A673 (cell line): ENCODE measurements at regions not wholly inside any gene's neighbourhood (a gene's known extent, or its start where the extent isn't known, plus 50 kb on each side); places are given as distances from the start of the nearest gene placed in this dataset.

Experiments used
- BruUV-seq: library from RNA; stranded (reverse); fragments of 400-500 nt; replicated peaks from 2 replicates; lab custom pipeline; 2021; lab: Mats Ljungman, UMichigan
- CTCF ChIA-PET: fragments of 300-600 bp; sonication (Branson Sonifier 250); formaldehyde crosslinking; loops from one replicate; lab custom pipeline; 2022; ENCODE audit warnings: antibody characterized with exemption; lab: Charles Lee
- POLR2A ChIA-PET: fragments of 300-600 bp; sonication (Branson Sonifier 250); formaldehyde crosslinking; loops from one replicate; lab custom pipeline; 2022; ENCODE audit warnings: antibody characterized with exemption; ENCODE audit not compliant: low non-redundant PET; lab: Charles Lee
- DNase-seq: peaks from one replicate; pipeline ENCODE4 v3.0.0-alpha.2; 2015; ENCODE audit warnings: low spot score
- H3K27ac ChIP-seq: fragments of 200-600 bp; sonication (generic); 2 replicates; pipeline ENCODE4 v1.5.1; 2016; ENCODE audit warnings: mixed run types, low read depth, mild to moderate bottlenecking, mixed read lengths, antibody characterized with exemption, low read length; ENCODE audit not compliant: poor library complexity, severe bottlenecking
- H3K27me3 ChIP-seq: fragments of 200-600 bp; sonication (generic); replicated peaks from 2 replicates; pipeline ENCODE4 v1.6.1; 2017; ENCODE audit warnings: mixed run types, low read depth, mild to moderate bottlenecking, mixed read lengths, antibody characterized with exemption, low read length; ENCODE audit not compliant: insufficient read depth, poor library complexity
- H3K36me3 ChIP-seq: fragments of 200-600 bp; sonication (generic); 2 replicates; pipeline ENCODE4 v1.6.1; 2016; ENCODE audit warnings: mixed run types, mild to moderate bottlenecking, mixed read lengths, antibody characterized with exemption, low read length; ENCODE audit not compliant: insufficient read depth, poor library complexity, severe bottlenecking
- H3K4me1 ChIP-seq: fragments of 200-600 bp; sonication (generic); 2 replicates; pipeline ENCODE4 v1.6.1; 2017; ENCODE audit warnings: mixed run types, mild to moderate bottlenecking, mixed read lengths, antibody characterized with exemption, low read length; ENCODE audit not compliant: insufficient read depth, poor library complexity, severe bottlenecking
- H3K4me3 ChIP-seq: fragments of 200-600 bp; sonication (generic); 2 replicates; pipeline ENCODE4 v1.5.1; 2016; ENCODE audit warnings: low read depth, mixed run types, mild to moderate bottlenecking, mixed read lengths, low read length; ENCODE audit not compliant: poor library complexity, severe bottlenecking
- H3K9me3 ChIP-seq: fragments of 200-600 bp; sonication (generic); 2 replicates; pipeline ENCODE4 v1.6.1; 2016; ENCODE audit warnings: mixed run types, low read depth, mild to moderate bottlenecking, mixed read lengths, antibody characterized with exemption, low read length; ENCODE audit not compliant: poor library complexity, severe bottlenecking
- EZH2 ChIP-seq: fragments of 200-600 bp; sonication (generic); IDR thresholded peaks from 2 replicates; pipeline ENCODE4 v1.6.1; 2017; ENCODE audit warnings: borderline replicate concordance, low read depth, mild to moderate bottlenecking, mixed read lengths, antibody characterized with exemption, low read length; ENCODE audit not compliant: poor library complexity, severe bottlenecking
- intact Hi-C: fragments of 100-400 bp; cut with micrococcal nuclease; formaldehyde crosslinking; loops from one replicate; pipeline ENCODE4 v1.10.0; 2022; ENCODE audit not compliant: unreplicated experiment
- TF ChIP-seq, protein P1 (sequence below): fragments of 300-800, 200-600 bp; sonication (generic); conservative IDR thresholded peaks from 2 replicates; pipeline ENCODE4 v1.5.1; 2017; ENCODE audit warnings: low read depth, mild to moderate bottlenecking, antibody characterized with exemption, low read length, moderate library complexity, mixed read lengths

DNA sequence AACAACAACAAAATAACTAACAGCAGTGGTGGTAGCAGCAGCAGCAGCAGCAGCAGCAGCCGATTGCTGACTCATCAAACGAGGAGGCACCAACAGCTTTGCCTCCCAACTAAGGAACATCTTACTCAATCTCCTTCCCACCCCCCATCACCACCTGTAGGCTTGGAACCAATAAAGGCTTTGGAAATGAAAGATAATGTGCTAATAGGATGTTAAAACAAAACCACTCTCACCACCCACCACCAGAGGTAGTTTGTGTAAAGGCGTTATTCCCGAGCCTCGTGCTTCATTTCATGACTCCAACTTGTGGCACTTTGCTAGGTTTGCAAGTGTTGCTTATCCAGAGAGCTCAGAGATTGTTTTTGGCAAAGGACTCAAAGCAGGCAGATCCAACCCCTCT lies 346.5 kb downstream of the CD83 start:
- POLR2A ChIA-PET, result no interaction called here
- H3K27me3 ChIP-seq, result no peaks in the 10 kb centered on the region
- no TSS peak for BruUV-seq

DNA sequence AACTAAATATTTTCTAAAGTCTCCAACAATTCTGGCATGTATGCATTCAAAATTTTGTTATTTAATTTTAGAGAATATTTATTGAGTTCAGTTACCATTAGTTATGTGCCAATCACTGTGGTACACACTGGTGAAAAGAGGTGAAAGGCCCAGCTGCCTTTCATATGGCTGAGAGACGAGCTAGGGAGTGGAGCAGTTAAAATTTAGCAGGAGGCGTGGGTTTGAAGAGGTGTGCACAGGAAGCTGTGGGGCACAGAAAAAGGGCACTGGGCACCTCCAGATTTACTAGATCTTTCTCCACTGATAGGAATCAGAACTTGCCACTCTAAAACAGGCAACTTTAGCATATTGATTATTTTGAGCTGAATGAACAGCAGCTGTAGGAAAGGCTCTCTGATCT lies 347.1 kb downstream of the CD83 start:
- ChIA-PET CTCF (no interaction called here), POLR2A (no interaction called here)
- Histone ChIP-seq H3K4me3 (no peak overlapping the region), H3K27me3 (no peaks in the 10 kb centered on the region), H3K27ac (no peak overlapping the region), H3K4me1 (no peaks in the 10 kb centered on the region), H3K9me3 (peaks cover 9% of the 10 kb centered on the region), H3K36me3 (no peaks in the 10 kb centered on the region)
- BruUV-seq, result no TSS peak
- intact Hi-C loops, result no loop called here
- DNase-seq, result no peak
- TF ChIP-seq, protein P1, sequence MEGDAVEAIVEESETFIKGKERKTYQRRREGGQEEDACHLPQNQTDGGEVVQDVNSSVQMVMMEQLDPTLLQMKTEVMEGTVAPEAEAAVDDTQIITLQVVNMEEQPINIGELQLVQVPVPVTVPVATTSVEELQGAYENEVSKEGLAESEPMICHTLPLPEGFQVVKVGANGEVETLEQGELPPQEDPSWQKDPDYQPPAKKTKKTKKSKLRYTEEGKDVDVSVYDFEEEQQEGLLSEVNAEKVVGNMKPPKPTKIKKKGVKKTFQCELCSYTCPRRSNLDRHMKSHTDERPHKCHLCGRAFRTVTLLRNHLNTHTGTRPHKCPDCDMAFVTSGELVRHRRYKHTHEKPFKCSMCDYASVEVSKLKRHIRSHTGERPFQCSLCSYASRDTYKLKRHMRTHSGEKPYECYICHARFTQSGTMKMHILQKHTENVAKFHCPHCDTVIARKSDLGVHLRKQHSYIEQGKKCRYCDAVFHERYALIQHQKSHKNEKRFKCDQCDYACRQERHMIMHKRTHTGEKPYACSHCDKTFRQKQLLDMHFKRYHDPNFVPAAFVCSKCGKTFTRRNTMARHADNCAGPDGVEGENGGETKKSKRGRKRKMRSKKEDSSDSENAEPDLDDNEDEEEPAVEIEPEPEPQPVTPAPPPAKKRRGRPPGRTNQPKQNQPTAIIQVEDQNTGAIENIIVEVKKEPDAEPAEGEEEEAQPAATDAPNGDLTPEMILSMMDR, result no peak
- TF ChIP-seq EZH2, result no peak

More for the DNA sequence above, 346.5 kb downstream of the CD83 start:
- Histone ChIP-seq H3K4me3 (no peak overlapping the region), H3K36me3 (no peaks in the 10 kb centered on the region), H3K9me3 (peaks cover 4% of the 10 kb centered on the region), H3K27ac (no peak overlapping the region), H3K4me1 (no peaks in the 10 kb centered on the region)
- no peak for TF ChIP-seq EZH2
- TF ChIP-seq, protein P1, result no peak
- intact Hi-C loops, result no loop called here
- CTCF ChIA-PET, result no interaction called here
- DNase-seq, result peak; percentile 34

DNA sequence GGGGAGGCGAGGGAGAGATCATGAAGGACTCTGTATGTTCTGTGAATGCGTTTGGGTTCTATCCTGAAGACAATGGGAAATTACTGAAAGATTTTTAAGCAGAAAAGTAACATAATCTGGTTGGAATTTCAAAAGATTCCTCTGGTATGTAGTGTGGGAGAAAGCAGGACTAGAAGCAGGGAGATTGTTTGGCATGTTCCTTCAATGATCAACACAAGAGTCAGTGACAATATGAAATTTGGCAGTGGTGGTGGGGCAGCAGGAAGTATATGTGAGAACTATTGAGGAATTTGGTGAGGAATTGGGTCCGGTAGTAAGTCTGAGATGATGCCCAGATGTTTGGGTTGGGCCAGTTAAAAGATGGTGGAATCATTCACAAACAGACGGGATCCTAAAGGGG lies 348.7 kb downstream of the CD83 start:
- Histone ChIP-seq H3K9me3 (peaks cover 9% of the 10 kb centered on the region), H3K4me3 (no peak overlapping the region), H3K4me1 (no peaks in the 10 kb centered on the region), H3K27me3 (no peaks in the 10 kb centered on the region), H3K27ac (no peak overlapping the region), H3K36me3 (no peaks in the 10 kb centered on the region)
- no peak for DNase-seq
- intact Hi-C loops, result no loop called here
- ChIA-PET CTCF (no interaction called here), POLR2A (no interaction called here)
- no TSS peak for BruUV-seq
- TF ChIP-seq, protein P1, result no peak
- TF ChIP-seq EZH2, result no peak
